GM10266 (cell line): ENCODE measurements at regions not wholly inside any gene's neighbourhood (a gene's known extent, or its start where the extent isn't known, plus 50 kb on each side); places are given as distances from the start of the nearest gene placed in this dataset.

Source experiments
- DNase-seq: peaks from one replicate; pipeline ENCODE4 v3.0.0; 2012; ENCODE audit errors: extremely low spot score
- TF ChIP-seq, protein P1 (sequence below): IDR thresholded peaks from 2 replicates; pipeline ENCODE4 v1.5.1; 2012; ENCODE audit warnings: mild to moderate bottlenecking, low read depth; ENCODE audit not compliant: control insufficient read depth, insufficient read depth; ENCODE audit errors: missing control alignments

DNA sequence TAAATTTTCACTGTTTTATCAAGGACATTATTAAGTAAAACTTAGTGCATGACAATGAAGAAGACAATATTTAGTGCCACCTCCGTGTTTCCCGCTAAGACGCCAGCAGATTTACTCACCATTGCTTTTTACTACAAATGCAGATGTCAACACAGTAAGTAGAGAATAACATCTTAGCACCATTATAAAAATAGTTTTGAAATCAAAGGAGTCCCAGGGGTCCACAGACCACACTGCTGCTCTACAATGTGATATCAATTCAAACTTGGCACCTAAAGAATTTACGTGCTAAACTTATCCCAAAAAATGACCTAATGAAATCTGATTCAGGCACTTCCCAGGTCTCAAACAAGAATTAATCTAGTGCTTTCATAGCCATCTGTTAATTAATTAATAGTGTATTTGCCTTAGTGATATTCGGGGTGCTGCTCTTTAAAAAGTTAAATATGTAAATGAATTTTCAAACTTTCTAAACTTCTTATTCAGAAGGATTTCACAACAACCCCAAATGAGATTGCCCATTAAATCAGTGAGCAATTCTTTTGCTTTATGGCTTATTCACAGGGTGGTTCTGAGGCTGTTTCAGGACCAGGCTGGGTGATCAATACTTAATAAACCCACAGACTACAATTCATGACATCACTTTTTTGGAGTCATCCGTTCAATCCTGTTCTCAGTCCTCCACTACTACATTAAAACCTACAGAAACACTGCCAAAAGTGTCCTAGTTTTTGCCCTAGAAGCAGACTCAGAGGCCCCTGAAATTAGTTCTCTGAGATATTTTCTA is 161.3 kb upstream of the LMNTD1 start:
- DNase-seq: no peak
- TF ChIP-seq, protein P1, sequence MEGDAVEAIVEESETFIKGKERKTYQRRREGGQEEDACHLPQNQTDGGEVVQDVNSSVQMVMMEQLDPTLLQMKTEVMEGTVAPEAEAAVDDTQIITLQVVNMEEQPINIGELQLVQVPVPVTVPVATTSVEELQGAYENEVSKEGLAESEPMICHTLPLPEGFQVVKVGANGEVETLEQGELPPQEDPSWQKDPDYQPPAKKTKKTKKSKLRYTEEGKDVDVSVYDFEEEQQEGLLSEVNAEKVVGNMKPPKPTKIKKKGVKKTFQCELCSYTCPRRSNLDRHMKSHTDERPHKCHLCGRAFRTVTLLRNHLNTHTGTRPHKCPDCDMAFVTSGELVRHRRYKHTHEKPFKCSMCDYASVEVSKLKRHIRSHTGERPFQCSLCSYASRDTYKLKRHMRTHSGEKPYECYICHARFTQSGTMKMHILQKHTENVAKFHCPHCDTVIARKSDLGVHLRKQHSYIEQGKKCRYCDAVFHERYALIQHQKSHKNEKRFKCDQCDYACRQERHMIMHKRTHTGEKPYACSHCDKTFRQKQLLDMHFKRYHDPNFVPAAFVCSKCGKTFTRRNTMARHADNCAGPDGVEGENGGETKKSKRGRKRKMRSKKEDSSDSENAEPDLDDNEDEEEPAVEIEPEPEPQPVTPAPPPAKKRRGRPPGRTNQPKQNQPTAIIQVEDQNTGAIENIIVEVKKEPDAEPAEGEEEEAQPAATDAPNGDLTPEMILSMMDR: no peak

DNA sequence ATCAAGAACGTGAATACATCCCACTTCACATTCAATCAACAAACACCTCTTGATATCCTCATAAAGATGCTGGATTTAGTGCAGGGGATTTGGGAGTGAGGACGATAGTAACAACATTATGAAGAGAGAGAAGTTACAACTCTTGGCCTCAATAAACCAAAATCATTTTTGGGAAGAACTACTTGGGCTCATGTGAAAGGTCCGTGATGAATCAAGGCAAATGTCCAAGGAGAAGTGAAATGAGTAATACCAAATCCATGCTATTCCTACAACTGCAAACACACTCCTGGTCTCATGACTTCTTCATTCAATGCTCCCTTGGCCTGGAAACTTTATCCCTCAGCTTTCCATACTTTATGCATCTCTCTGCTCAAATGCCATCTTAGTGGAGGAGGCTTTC is 162.0 kb upstream of the LMNTD1 start:
- no peak for DNase-seq
- TF ChIP-seq, protein P1: no peak

DNA sequence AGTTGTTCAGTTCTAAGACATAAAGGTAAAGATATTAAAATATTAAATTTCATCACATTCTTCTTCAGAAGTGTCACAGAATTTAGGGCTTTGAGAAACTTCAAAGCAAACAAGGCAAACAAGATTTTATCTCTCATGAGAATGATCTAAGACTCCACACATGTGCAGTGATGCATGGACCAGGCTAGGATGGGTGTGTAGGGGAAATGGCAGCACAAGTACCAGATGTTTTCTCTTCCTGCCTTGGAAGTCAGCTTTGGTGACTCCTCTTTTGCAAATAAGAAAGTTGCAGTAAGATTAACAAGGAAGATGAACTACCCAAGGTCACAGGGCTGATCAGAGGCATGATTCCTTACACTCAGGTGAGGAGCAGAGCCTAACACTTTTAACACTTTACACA is 163.8 kb upstream of the LMNTD1 start:
- TF ChIP-seq, protein P1: no peak
- no peak for DNase-seq

DNA sequence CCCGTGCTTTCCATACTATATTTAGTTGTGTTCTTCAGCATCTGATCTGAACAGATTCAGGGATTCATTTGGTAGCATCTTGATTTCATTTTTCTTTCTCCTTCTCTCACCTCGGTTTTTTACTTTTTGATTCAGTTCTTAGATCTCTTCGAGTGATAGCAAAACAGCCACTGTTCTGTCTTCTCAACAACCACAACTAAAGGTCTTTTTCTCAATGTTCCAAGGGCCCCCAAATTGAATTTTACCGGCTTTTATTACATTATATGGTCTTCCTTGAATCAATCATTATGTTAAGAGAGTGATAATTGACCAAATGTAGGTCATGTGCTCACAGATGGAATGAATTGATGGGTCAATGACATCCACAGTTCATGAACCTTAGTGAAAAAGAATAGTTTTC is 164.5 kb upstream of the LMNTD1 start:
- no peak for DNase-seq
- TF ChIP-seq, protein P1: no peak

DNA sequence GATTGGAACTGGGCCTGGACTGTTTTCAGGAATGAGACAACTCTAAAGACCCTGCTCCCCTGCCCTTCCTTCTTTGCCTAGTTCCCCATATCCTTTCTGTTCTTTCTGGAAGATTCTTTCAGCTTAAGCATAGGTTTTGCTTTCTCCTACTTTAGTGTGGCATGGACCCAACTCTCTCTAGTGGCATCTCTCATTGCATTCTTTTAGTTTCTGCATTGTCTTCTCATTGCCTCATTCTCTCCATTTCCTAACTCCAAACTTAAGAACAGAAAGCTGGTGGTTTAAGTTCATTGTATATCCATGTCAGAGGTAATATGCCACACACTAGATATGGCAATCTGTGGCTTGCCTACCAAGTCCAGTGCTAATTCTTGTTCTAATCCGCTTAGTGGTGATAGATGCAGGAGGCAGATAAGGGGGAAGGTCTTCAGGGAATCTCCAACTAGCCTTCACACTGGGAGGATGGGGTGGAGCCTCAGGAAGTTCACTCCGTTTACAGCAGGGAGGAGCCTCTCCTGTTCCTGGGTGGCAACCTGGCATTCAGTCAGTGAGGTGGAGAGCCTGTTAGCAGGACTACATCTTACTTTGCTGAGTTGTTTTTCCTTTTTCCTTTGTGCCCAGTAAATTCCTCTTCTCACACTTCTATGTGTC is 165.1 kb upstream of the LMNTD1 start:
- DNase-seq: no peak
- TF ChIP-seq, protein P1: no peak

DNA sequence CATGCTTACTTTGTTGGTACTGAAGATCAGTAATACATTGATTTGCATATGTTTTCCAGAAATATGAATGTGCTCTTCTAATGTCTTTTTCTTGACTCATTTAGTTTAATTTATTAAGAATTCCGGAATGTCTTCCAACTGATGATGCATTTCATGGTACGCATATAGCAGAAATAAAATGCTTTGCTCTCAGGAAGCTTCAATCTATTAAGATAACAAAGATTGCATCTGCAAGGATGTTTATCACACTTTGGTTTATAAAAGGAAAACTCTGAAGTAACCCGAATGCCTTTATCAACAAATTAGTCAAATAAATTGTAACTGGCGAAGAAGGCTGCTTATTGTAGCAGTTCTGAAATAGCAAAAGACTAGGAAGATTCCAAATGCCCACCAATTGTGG is 166.4 kb upstream of the LMNTD1 start:
- no peak for DNase-seq
- TF ChIP-seq, protein P1: no peak

DNA sequence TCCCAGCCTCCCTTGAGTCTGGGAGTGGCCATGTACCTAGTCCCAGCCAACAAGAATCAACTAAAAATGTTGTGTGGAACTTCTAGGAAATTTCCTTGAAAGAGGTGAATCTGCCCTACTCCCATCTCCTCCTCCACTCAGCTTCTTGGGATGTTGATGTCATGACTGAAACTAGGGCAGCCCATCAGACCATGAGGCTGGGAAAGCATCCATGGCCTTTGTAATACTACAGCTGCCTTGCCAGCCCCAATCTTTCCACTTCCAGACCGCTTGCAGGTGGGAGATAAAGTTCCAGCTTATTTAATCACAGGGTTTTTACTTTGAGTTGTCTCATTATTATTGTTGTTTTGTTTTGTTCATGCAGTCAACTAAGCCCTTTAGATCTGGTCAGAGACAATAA is 170.3 kb upstream of the LMNTD1 start:
- DNase-seq: no peak
- TF ChIP-seq, protein P1: no peak
